Caco-2 (cell line): ENCODE measurements at regions not wholly inside any gene's neighbourhood (a gene's known extent, or its start where the extent isn't known, plus 50 kb on each side); places are given as distances from the start of the nearest gene placed in this dataset.

ENCODE experiments used
- BruUV-seq: library from RNA; stranded (reverse); fragments of 400-500 nt; replicated peaks from 2 replicates; lab custom pipeline; 2021; lab: Mats Ljungman, UMichigan
- CTCF ChIA-PET: fragments of 300-600 bp; sonication (Branson Sonifier 250); formaldehyde crosslinking; loops from one replicate; lab custom pipeline; 2022; ENCODE audit warnings: antibody characterized with exemption; lab: Charles Lee
- POLR2A ChIA-PET: fragments of 300-600 bp; sonication (Branson Sonifier 250); formaldehyde crosslinking; loops from one replicate; lab custom pipeline; 2022; ENCODE audit warnings: antibody characterized with exemption; lab: Charles Lee
- DNase-seq, 2 experiments: peaks; one replicate each; pipeline versions ENCODE4 v3.0.0 to v3.0.0-alpha.2; 2020 to 2022
- H3K27me3 ChIP-seq: replicated peaks from 2 replicates; pipeline ENCODE4 v1.6.0; 2011; ENCODE audit warnings: low read length; ENCODE audit not compliant: control insufficient read depth, insufficient read depth
- H3K36me3 ChIP-seq: 2 replicates; pipeline ENCODE4 v1.5.1; 2011; ENCODE audit warnings: low read length; ENCODE audit not compliant: control insufficient read depth, insufficient read depth
- H3K4me1 ChIP-seq: fragments of 250-450 bp; sonication (Bioruptor Pico); 2 replicates; pipeline ENCODE4 v1.5.1; 2020; ENCODE audit warnings: mild to moderate bottlenecking
- H3K4me3 ChIP-seq: 2 replicates; pipeline ENCODE4 v1.5.1; 2011; ENCODE audit warnings: low read depth, mild to moderate bottlenecking, control low read depth, low read length
- H3K9me3 ChIP-seq: fragments of 250-450 bp; sonication (Bioruptor Pico); 2 replicates; pipeline ENCODE4 v1.5.1; 2020; ENCODE audit warnings: mild to moderate bottlenecking, moderate library complexity
- H3K27ac Mint-ChIP-seq: one replicate; pipeline ENCODE4 v1.8.0; 2022; ENCODE audit warnings: mixed read lengths; ENCODE audit not compliant: unreplicated experiment
- H3K27me3 Mint-ChIP-seq: one replicate; pipeline ENCODE4 v1.8.0; 2022; ENCODE audit warnings: mixed read lengths; ENCODE audit not compliant: insufficient read depth, unreplicated experiment
- H3K36me3 Mint-ChIP-seq: one replicate; pipeline ENCODE4 v1.8.0; 2022; ENCODE audit warnings: mild to moderate bottlenecking, mixed read lengths; ENCODE audit not compliant: insufficient read depth, unreplicated experiment
- H3K4me1 Mint-ChIP-seq: one replicate; pipeline ENCODE4 v1.8.0; 2022; ENCODE audit warnings: low read depth, mixed read lengths; ENCODE audit not compliant: unreplicated experiment
- H3K4me3 Mint-ChIP-seq: one replicate; pipeline ENCODE4 v1.8.0; 2022; ENCODE audit warnings: mild to moderate bottlenecking, moderate library complexity, mixed read lengths; ENCODE audit not compliant: unreplicated experiment
- H3K9me3 Mint-ChIP-seq: one replicate; pipeline ENCODE4 v1.8.0; 2022; ENCODE audit warnings: mixed read lengths; ENCODE audit not compliant: unreplicated experiment
- intact Hi-C: fragments of 100-400 bp; cut with micrococcal nuclease; formaldehyde crosslinking; loops from one replicate; pipeline ENCODE4 v1.10.0; 2022; ENCODE audit not compliant: unreplicated experiment
- TF ChIP-seq, protein P1 (sequence below), 2 experiments: fragments of 200-600 bp in 1 of 2; IDR thresholded peaks; 1 replicate in 1 of 2; 2 replicates in 1 of 2; pipeline versions ENCODE4 v1.5.1 to v1.8.0; 2011 to 2022; ENCODE audit warnings: antibody characterized with exemption in 1 of 2, control low read depth in 1 of 2, inconsistent platforms in 1 of 2, low read depth in 1 of 2, low read length in 1 of 2, mild to moderate bottlenecking in 1 of 2, moderate library complexity in 1 of 2; ENCODE audit not compliant: insufficient read depth in 1 of 2, severe bottlenecking in 1 of 2, unreplicated experiment in 1 of 2

DNA sequence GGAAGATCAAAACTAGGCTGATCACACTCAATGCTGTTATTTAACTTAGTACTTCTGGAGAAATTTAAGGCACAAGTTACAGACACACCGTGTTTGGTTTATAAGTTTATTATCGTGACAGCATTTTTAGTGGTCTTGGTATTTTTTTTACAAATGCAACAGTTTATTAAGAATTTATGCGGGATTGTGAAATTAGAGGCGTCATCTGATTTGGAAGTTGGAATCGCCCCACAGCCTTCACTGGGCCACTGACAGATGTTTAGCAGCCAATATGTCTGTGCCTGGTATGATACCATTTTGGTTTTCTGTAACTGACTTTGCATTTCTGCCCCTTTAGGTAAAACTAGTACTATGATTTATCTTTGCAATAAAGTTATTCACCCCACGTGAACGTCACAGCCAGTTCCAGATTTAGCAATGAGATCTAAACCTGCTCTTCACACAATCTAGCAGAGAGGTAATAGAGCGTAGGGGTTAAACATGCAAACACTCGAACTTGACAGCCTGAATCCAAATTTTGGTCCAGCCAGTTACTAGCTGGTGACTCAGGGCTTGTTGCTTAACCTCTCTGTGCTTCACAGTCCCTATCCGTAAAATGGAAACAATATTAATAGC, 73.2 kb upstream of the SSTR1 start:
- Mint-ChIP-seq H3K36me3 (no peaks in the 10 kb centered on the region), H3K4me3 (no peak overlapping the region), H3K9me3 (no peaks in the 10 kb centered on the region), H3K4me1 (no peaks in the 10 kb centered on the region), H3K27me3 (no peaks in the 10 kb centered on the region), H3K27ac (no peak overlapping the region)
- ChIA-PET POLR2A (no interaction called here), CTCF (no interaction called here)
- H3K4me3 ChIP-seq = no peak overlapping the region
- no peak for DNase-seq
- intact Hi-C loops = no loop called here
- H3K27me3 ChIP-seq = no peaks in the 10 kb centered on the region
- H3K36me3 ChIP-seq = no peaks in the 10 kb centered on the region
- H3K4me1 ChIP-seq = no peaks in the 10 kb centered on the region
- H3K9me3 ChIP-seq = no peaks in the 10 kb centered on the region
- TF ChIP-seq, protein P1, sequence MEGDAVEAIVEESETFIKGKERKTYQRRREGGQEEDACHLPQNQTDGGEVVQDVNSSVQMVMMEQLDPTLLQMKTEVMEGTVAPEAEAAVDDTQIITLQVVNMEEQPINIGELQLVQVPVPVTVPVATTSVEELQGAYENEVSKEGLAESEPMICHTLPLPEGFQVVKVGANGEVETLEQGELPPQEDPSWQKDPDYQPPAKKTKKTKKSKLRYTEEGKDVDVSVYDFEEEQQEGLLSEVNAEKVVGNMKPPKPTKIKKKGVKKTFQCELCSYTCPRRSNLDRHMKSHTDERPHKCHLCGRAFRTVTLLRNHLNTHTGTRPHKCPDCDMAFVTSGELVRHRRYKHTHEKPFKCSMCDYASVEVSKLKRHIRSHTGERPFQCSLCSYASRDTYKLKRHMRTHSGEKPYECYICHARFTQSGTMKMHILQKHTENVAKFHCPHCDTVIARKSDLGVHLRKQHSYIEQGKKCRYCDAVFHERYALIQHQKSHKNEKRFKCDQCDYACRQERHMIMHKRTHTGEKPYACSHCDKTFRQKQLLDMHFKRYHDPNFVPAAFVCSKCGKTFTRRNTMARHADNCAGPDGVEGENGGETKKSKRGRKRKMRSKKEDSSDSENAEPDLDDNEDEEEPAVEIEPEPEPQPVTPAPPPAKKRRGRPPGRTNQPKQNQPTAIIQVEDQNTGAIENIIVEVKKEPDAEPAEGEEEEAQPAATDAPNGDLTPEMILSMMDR (IDR thresholded peaks at IDR 0.05; ENCODE audit: insufficient read depth in 1 of 2, low read depth in 1 of 2, low read length in 1 of 2, severe bottlenecking in 1 of 2, unreplicated experiment in 1 of 2) = no peak
- no TSS peak for BruUV-seq

DNA sequence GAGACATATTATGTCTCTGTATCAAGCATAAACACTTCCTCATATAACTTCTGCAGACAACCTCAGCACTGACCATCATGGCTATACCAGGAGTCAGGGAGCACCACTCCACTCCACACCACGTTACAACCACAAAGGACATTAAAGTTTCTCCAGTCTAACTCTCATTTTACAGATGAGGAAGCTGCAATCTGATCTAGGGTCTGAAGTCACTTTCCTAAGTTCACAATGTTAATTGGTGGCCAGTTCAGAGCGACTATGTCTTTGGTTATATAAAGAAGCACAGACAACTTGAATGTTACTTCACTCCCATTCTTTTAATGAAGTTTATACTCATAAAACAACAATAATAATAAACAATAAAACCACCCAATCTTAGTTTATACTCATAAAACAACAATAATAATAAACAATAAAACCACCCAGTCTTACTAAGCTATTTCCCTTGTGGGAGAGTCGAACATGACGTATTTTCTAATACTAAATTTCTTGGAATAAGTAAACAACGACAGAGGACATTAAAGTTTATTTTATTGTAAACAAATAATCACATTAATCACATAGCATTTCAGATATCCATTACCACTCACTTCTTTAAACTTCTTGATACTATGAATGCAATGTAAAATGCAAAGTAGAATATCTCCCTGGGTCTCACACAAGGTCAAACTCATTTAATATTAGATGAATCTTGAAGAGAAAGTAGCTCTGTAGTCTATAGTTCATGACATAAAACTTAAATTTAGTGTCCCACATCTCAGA, 72.4 kb upstream of the SSTR1 start:
- Histone ChIP-seq H3K27me3 (no peaks in the 10 kb centered on the region), H3K36me3 (no peaks in the 10 kb centered on the region), H3K9me3 (no peaks in the 10 kb centered on the region), H3K4me1 (no peaks in the 10 kb centered on the region), H3K4me3 (no peak overlapping the region)
- ChIA-PET CTCF (no interaction called here), POLR2A (no interaction called here)
- BruUV-seq = no TSS peak
- H3K27me3 Mint-ChIP-seq = no peaks in the 10 kb centered on the region
- no peak overlapping the region for H3K27ac Mint-ChIP-seq
- no peak for DNase-seq
- no peaks in the 10 kb centered on the region for H3K36me3 Mint-ChIP-seq
- intact Hi-C loops = no loop called here
- H3K4me3 Mint-ChIP-seq = no peak overlapping the region
- H3K4me1 Mint-ChIP-seq = no peaks in the 10 kb centered on the region
- no peaks in the 10 kb centered on the region for H3K9me3 Mint-ChIP-seq
- TF ChIP-seq, protein P1 (IDR thresholded peaks at IDR 0.05; ENCODE audit: insufficient read depth in 1 of 2, low read depth in 1 of 2, low read length in 1 of 2, severe bottlenecking in 1 of 2, unreplicated experiment in 1 of 2) = no peak

DNA sequence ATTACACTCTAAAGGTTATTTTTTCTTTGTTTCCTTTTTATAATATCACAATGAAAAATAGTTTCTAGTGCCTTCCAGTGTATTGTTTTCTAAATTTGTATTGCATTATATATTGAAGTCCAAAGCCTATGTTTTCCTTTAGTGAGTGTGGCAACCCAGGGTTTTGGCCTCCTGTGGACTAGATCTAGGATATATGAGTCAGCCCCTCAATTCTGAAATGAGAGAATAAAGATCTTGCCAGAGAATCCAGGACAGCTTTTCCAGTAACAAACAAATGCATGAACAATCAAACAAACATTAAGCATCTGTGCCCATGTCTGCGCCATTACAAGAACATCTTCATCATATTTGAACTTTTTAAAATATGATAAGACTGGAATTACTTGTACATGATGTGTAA, 70.7 kb upstream of the SSTR1 start:
- ChIA-PET CTCF (no interaction called here), POLR2A (no interaction called here)
- intact Hi-C loops = no loop called here
- H3K9me3 Mint-ChIP-seq = no peaks in the 10 kb centered on the region
- H3K4me3 Mint-ChIP-seq = no peak overlapping the region
- Histone ChIP-seq H3K9me3 (no peaks in the 10 kb centered on the region), H3K4me3 (no peak overlapping the region), H3K36me3 (no peaks in the 10 kb centered on the region), H3K27me3 (no peaks in the 10 kb centered on the region), H3K4me1 (no peaks in the 10 kb centered on the region)
- TF ChIP-seq, protein P1 (IDR thresholded peaks at IDR 0.05; ENCODE audit: insufficient read depth in 1 of 2, low read depth in 1 of 2, low read length in 1 of 2, severe bottlenecking in 1 of 2, unreplicated experiment in 1 of 2) = no peak
- DNase-seq = no peak
- H3K4me1 Mint-ChIP-seq = no peaks in the 10 kb centered on the region
- no peak overlapping the region for H3K27ac Mint-ChIP-seq
- BruUV-seq = no TSS peak
- no peaks in the 10 kb centered on the region for H3K36me3 Mint-ChIP-seq
- H3K27me3 Mint-ChIP-seq = no peaks in the 10 kb centered on the region
